ENCODE measurements at regions not wholly inside any gene's neighbourhood (a gene's known extent, or its start where the extent isn't known, plus 50 kb on each side); places are given as distances from the start of the nearest gene placed in this dataset.

GRCh38 chrX:39846460-39846859 lies 251.3 kb downstream of the BCOR start:
- TF ChIP-seq CTCF (IDR thresholded peaks at IDR 0.05; ENCODE audit: low read depth, low read length) (no peak), EZH2phosphoT487 (IDR thresholded peaks at IDR 0.05; ENCODE audit: low read depth) (no peak)

Data from OCI-LY3 (cell line).